Hepatocyte (in vitro differentiated cells): ENCODE measurements at regions not wholly inside any gene's neighbourhood (a gene's known extent, or its start where the extent isn't known, plus 50 kb on each side); places are given as distances from the start of the nearest gene placed in this dataset.

ENCODE experiments used
- DNase-seq: peaks from one replicate; pipeline ENCODE4 v3.0.0-alpha.2; 2016; ENCODE audit warnings: low spot score
- H2AFZ ChIP-seq: fragments of 200-600 bp; sonication (generic); 2 replicates; pipeline ENCODE4 v1.6.0; 2016; ENCODE audit warnings: antibody characterized with exemption, mild to moderate bottlenecking
- H3K27ac ChIP-seq: fragments of 200-600 bp; sonication (generic); 2 replicates; pipeline ENCODE4 v1.5.1; 2016; ENCODE audit warnings: mild to moderate bottlenecking
- H3K27me3 ChIP-seq: fragments of 200-600 bp; sonication (generic); 2 replicates; pipeline ENCODE4 v1.6.1; 2016
- H3K36me3 ChIP-seq: fragments of 200-600 bp; sonication (generic); replicated peaks from 2 replicates; pipeline ENCODE4 v1.5.1; 2016; ENCODE audit warnings: low read depth; ENCODE audit not compliant: insufficient read depth
- H3K4me1 ChIP-seq: fragments of 200-600 bp; sonication (generic); 2 replicates; pipeline ENCODE4 v1.5.1; 2016; ENCODE audit warnings: mild to moderate bottlenecking, moderate library complexity; ENCODE audit not compliant: insufficient read depth
- H3K4me2 ChIP-seq: fragments of 200-600 bp; sonication (generic); 2 replicates; pipeline ENCODE4 v1.6.0; 2016
- H3K4me3 ChIP-seq: fragments of 200-600 bp; sonication (generic); 2 replicates; pipeline ENCODE4 v1.5.1; 2016; ENCODE audit warnings: mild to moderate bottlenecking
- H3K79me2 ChIP-seq: fragments of 200-600 bp; sonication (generic); 2 replicates; pipeline ENCODE4 v1.6.0; 2017; ENCODE audit warnings: mild to moderate bottlenecking
- H3K9me2 ChIP-seq: fragments of 200-600 bp; sonication (generic); replicated peaks from 2 replicates; pipeline ENCODE4 v1.6.0; 2017; ENCODE audit warnings: mild to moderate bottlenecking; ENCODE audit not compliant: insufficient read depth
- H3K9me3 ChIP-seq: fragments of 200-600 bp; sonication (generic); 2 replicates; pipeline ENCODE4 v1.5.1; 2016; ENCODE audit warnings: low read depth, mild to moderate bottlenecking
- H4K20me1 ChIP-seq: fragments of 200-600 bp; sonication (generic); 2 replicates; pipeline ENCODE4 v1.6.0; 2016; ENCODE audit warnings: mild to moderate bottlenecking; ENCODE audit not compliant: insufficient read depth, poor library complexity, severe bottlenecking
- EZH2 ChIP-seq: fragments of 200-600 bp; sonication (generic); IDR thresholded peaks from 2 replicates; pipeline ENCODE4 v1.6.1; 2016; ENCODE audit warnings: antibody characterized with exemption, mild to moderate bottlenecking, borderline replicate concordance
- EZH2phosphoT487 ChIP-seq: fragments of 200-600 bp; sonication (generic); IDR thresholded peaks from one replicate; pipeline ENCODE4 v1.6.1; 2018; ENCODE audit warnings: antibody characterized with exemption, mild to moderate bottlenecking, low read depth, moderate library complexity; ENCODE audit not compliant: unreplicated experiment, severe bottlenecking
- WGBS: methylation state at CpG from one replicate; pipeline ENCODE4 v1.1.6; 2016; ENCODE audit warnings: low lambda C conversion rate; ENCODE audit errors: missing lambda C conversion rate; 5-methylcytosine and 5-hydroxymethylcytosine counted together
- TF ChIP-seq, protein P1 (sequence below): fragments of 200-600 bp; sonication (generic); IDR thresholded peaks from 2 replicates; pipeline ENCODE4 v1.5.1; 2016; ENCODE audit warnings: antibody characterized with exemption, mild to moderate bottlenecking; ENCODE audit not compliant: poor library complexity

DNA sequence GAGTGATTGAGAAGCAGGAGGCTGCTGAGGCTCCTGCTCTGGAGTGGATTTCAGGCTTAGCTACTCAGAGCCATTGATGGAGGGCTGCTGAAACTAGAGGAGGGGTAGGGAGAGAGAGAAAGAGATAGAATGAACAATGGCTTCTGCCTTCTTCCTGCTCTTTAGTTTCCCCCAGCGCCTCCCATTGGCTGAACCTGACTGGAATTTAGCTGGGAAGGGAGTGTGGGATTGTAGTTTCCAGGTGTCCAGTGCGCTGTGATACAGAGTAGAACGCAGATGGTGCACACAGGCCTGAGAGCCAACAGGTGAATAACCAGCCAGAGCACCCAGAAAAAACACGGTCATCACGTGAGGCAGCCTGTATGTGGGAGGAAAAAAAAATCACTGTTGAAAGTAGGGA, 140.1 kb downstream of the IL20RB start:
- DNase-seq, result no peak
- Histone ChIP-seq H3K27ac (no peak overlapping the region), H3K79me2 (no peaks in the 10 kb centered on the region), H3K9me3 (no peaks in the 10 kb centered on the region), H4K20me1 (no peaks in the 10 kb centered on the region), H2AFZ (no peak overlapping the region), H3K4me1 (no peaks in the 10 kb centered on the region), H3K9me2 (no peaks in the 10 kb centered on the region), H3K4me3 (no peak overlapping the region), H3K27me3 (peaks cover 2% of the 10 kb centered on the region), H3K4me2 (no peak overlapping the region), H3K36me3 (no peaks in the 10 kb centered on the region)
- TF ChIP-seq EZH2phosphoT487 (no peak), EZH2 (no peak)
- TF ChIP-seq, protein P1, sequence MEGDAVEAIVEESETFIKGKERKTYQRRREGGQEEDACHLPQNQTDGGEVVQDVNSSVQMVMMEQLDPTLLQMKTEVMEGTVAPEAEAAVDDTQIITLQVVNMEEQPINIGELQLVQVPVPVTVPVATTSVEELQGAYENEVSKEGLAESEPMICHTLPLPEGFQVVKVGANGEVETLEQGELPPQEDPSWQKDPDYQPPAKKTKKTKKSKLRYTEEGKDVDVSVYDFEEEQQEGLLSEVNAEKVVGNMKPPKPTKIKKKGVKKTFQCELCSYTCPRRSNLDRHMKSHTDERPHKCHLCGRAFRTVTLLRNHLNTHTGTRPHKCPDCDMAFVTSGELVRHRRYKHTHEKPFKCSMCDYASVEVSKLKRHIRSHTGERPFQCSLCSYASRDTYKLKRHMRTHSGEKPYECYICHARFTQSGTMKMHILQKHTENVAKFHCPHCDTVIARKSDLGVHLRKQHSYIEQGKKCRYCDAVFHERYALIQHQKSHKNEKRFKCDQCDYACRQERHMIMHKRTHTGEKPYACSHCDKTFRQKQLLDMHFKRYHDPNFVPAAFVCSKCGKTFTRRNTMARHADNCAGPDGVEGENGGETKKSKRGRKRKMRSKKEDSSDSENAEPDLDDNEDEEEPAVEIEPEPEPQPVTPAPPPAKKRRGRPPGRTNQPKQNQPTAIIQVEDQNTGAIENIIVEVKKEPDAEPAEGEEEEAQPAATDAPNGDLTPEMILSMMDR, result no peak
- WGBS, result 82% methylated on average over 5 of the region's 5 CpGs

DNA sequence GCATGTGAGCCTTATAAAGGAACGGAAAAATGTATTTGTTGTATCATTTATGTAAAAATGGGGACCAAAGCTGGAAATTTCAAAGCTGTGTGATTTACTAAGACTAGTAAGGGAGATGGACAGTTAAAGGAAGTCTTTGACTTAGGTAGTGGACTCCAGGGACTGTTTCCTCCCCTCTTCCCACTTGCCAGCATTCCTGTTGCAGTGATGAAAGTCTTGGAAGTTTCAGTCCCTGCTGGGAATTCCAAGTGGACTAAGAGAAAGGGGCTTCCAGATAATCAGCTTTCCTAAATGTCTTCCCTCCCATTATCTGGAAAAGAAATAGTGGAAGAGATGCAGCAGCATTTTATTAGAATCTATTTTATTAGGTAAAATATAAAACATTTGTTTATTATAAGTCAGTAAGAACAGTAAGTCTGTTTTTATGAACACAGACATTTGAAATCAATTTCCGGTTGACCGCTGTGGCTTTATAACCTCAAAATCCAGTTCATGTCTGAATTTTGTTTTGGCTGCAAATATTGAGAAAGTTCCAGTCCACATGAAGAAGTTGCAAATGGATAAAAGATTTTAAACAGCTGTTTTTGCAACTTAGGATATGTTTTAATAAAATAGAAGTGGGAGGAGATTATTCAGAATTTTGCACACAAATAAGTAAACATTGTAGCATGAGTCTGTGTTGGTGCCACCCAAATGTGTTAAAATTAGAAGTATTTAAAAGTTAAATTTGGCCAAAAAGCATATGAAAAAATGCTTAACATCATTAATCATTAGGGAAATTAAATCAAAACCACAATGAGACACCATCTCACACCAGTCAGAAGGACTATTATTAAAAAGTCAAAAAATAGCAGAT, 141.8 kb downstream of the IL20RB start:
- TF ChIP-seq EZH2phosphoT487 (no peak), EZH2 (no peak)
- TF ChIP-seq, protein P1, result no peak
- Histone ChIP-seq H3K9me2 (no peaks in the 10 kb centered on the region), H3K79me2 (no peaks in the 10 kb centered on the region), H3K27me3 (no peaks in the 10 kb centered on the region), H3K9me3 (no peaks in the 10 kb centered on the region), H2AFZ (no peak overlapping the region), H3K27ac (no peak overlapping the region), H3K36me3 (no peaks in the 10 kb centered on the region), H3K4me3 (no peak overlapping the region), H4K20me1 (no peaks in the 10 kb centered on the region), H3K4me2 (no peak overlapping the region), H3K4me1 (no peaks in the 10 kb centered on the region)
- DNase-seq, result no peak
- 87% methylated on average over 3 of the region's 3 CpGs for WGBS

DNA sequence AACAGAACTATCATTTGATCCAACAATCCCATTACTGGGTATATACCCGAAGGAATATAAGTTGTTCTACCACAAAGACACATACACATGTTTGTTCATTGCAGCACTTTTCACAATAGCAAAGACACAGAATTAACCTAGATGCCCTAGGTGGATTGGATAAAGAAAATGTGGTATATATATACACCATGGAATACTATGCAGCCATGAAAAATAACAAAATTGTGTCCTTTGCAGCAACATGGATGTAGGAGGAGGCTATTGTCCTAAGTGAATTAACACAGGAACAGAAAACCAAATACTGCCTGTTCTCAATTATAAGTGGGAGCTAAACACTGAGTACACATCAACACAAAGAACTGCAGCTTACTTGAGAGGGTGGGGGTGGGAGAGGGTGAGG, 142.5 kb downstream of the IL20RB start:
- TF ChIP-seq EZH2 (no peak), EZH2phosphoT487 (no peak)
- TF ChIP-seq, protein P1, result no peak
- WGBS, result 94% methylated on average over 1 of the region's 1 CpG
- H3K4me1 ChIP-seq, result no peaks in the 10 kb centered on the region
- no peak overlapping the region for H2AFZ ChIP-seq
- H3K9me2 ChIP-seq, result no peaks in the 10 kb centered on the region
- no peak overlapping the region for H3K4me3 ChIP-seq
- H3K36me3 ChIP-seq, result no peaks in the 10 kb centered on the region
- no peak for DNase-seq
- no peaks in the 10 kb centered on the region for H3K79me2 ChIP-seq
- H3K27me3 ChIP-seq, result no peaks in the 10 kb centered on the region
- H3K9me3 ChIP-seq, result no peaks in the 10 kb centered on the region
- H4K20me1 ChIP-seq, result no peaks in the 10 kb centered on the region
- no peak overlapping the region for H3K27ac ChIP-seq
- H3K4me2 ChIP-seq, result no peak overlapping the region
